Limb (tissue), 2 donors: ENCODE measurements at regions not wholly inside any gene's neighbourhood (a gene's known extent, or its start where the extent isn't known, plus 50 kb on each side); places are given as distances from the start of the nearest gene placed in this dataset.

Experiments
- DNase-seq, 2 donors: peaks; one replicate each; pipeline ENCODE4 v3.0.0-alpha.2; 2016; ENCODE audit errors: extremely low spot score in 2 of 2

DNA sequence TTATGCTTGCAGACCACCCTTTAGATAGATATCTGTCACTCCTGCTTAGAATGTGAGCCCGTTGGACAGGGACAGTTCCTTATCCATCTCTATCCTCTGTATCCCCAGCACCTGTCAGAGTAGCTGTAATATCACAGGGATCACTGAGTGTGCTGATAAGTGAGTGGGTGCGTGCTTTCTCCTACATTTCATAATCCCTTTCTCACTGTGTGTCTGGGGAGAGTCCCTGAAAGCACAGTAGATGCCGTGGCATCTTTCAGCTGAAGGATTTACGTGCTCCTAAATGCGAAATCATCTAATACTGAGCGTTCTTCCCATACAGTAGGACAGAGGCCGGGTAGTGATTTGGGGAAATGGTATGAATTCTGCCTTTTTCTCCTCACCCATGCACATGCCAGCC lies 198.9 kb upstream of the SASH1 start:
- no peak for DNase-seq

DNA sequence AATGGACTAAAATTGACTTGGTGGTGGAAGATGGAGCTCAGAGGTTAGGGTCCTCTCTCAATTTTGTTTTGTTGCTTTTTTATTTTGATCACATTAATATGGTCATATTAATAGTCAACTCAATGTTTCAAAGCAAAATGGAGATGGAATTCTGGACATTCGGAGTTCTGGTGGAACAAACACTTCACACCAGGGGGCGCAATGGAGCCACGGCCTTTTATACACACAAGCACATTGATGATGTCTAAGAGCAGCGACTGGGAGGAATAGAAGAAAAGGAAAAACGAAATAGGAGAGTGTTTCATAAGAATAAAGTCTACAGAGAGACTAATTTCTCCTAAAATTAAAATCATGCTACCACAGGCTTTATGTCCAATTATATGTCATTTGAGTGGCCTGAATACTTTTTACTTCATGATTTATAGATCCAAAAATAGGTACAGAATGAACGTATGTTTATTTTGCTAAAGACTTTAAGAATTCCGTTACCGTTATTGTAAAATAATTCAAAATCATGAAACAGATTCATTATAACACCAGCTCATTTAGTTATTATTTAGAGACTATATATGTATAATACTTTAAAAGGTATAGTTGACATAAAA lies 197.6 kb upstream of the SASH1 start:
- DNase-seq = peak; percentile 69 to 76

DNA sequence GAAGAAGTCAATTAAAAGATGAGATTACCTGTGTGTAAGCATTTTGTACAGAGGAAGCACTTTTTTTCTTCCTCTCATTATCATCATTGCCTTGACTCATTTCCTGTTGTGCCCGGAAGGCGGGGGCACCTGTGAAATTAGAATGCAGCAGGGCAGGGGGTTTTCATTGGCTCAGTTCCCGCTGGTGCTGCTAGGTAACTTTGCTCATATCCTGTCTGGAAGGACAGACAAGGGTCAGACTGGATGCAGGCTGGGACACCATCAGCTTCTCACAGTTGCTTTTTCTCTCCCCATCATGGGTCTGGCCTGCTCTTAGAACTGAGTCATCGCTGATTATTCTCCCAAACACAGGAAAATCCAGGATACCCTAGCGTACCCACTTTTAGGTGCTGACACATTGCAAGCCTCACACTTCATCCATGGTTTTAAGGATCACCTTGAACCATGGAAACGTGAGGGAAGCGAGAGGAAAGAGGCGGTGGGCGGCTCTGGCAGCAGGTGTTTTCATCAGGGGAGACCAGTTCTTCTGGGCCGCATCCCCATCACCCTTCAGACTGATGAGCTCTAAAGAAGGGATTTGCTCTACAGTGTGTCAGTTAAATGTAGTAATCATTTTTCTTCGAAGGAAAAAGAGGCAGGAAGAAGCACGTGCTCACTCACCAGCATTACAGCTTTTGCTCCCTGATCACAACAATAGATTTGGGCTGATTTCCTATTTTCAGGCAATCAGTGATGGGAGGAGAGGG lies 195.7 kb upstream of the SASH1 start:
- DNase-seq = no peak

DNA sequence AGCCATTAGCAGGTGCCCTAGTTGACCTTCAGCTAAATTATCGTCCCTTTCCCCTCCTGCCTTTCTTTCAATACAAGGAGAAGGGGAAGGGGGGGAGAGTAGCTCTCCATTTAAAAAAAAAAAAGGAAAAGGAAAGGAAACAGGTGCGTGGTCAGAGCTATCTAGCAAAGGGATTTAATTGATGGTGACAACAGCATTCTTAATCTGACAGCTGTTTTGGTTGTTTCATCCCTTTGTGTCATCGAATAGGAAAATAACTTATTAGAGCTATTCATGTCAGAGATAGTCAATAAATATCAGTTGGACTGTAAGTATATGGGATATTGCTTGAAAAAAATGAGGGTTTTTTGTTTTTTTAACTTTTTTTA lies 195.2 kb upstream of the SASH1 start:
- no peak for DNase-seq

DNA sequence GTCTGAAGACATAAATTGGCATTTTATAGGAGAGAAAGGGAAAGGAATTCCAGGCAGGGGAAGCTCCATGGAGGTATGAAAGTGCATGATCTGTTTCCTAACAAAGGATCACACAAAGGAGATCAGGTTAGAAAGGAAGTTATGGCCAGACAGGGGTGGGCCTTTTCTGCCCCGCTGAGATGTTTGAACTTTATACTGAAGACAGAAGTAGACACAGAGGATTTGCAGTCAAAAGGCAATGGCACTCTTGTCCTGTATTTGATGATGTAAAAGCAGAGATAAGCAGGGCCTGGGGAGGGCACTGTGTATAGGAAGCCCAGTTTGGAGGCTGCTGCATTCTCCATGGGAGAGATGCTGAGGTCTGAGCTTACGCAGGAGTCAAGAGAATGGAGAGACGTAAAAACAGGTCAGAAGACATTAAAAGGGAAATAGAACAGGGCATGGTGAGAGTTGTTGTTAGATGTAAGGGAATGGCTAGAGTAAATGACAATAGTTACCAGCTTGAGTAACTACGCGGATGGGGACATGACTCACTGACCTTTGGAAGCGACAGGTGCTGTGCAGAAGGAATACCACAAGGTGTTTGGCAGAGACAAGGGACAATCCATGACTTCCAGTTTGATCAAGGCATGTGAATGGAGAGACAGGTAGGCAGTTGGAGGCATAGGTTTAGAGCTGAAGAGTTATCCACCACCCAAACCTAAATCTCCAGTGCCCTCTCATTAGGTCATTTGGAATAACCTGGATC lies 190.6 kb upstream of the SASH1 start:
- DNase-seq = no peak

DNA sequence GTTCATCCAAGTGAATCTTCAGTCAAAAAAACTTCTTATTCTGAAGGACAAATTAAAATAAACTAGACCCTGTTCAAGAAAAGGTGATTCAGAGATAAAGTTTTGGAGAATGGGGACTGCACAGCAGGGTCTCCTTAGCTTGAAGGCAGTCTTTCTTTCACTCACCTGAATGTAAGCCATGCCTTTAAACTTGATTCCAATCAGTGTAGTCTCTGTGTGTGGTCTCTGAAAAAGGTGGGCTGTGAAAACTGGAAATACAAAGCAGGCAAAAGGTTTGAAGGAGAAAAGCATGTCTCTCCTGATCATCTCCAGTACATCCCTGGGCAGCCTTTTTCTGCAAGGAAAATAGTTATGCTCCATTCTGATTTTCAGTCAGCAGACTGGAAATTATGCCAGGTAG lies 188.0 kb upstream of the SASH1 start:
- DNase-seq = no peak

DNA sequence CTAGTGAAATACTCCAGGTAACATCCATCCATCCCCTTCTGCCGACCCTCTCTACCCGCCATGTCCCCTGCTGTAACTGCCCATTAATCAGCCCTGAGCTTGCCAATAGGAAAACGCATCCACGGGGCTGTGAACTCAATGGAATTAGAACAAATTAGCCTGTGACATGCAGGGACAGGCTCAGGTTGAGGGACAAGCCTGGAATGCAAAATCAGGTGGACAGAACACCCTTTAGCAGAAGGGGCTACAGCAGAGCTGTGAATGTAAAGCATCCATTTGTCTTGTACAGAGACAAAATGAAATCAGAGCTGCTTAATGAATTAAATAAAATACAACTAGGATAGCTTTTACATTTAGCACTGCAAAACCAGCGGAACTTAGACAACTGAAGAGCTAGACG lies 187.3 kb upstream of the SASH1 start:
- no peak for DNase-seq

DNA sequence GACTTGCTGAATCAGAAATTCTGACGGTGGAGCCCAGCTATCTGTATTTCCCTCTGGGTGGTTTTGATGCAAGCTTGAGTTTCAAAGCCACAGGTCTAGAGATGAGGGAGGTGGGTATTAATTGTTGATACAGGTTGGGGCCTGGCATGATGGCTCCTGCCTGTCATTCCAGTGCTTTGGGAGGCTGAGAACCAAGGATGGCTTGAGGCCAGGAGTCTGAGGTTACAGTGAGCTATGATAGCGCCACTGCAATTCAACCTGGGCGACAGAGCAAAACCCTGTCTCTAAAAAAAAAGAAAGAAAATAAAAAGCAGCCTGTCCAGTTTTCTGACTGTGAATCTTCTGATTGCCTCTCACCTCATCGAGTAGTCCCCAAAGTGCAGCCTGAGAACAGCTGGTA lies 184.8 kb upstream of the SASH1 start:
- DNase-seq = no peak

DNA sequence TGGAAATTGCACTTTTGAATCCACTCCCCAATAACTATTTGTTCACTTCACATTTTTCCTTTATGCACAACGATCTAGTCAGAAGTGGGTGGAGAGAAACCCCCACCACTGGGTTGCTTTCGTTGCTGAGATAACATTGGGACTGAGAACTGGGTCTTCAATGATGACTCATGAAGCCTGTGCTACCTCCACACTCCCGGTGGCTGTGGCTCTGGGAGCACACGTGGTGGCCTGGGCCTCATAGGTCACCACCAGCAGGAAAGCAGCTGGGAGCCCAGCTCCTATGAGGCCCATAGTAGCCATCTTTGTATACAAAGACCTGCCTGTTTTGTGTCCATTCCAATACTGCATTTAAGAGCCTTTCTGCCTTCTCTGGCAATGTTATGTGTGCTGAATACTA lies 178.0 kb upstream of the SASH1 start:
- DNase-seq = no peak

DNA sequence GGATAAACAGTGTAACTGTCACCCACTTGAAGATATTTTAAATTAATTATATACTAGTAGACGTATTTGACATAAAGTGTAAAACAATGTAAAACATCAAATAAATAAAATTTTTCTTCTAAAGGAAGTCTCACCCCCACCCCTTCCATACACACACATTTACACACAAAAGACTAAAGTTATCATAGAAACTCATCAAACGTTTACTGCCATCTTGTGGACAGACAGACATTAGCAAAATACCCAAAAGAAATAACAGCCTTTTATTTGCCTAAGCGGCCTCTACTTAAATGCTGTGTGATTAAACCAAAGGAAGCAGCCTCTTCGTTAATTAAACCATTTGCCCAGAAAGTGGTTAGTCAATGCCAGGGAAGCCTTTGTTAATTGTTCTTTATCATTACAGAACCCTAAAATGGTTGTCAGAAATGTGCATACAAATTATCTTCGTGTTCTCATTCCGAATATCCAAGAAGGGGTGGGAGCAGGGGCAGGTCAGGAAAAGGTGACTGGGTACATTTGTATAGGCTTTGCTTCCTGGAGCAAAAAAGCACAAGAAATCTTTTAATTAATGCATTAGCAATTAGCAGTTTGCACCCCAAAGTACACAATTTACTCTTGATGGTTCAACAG lies 176.2 kb upstream of the SASH1 start:
- peak in 1 of 2 donors; percentile 80 for DNase-seq

DNA sequence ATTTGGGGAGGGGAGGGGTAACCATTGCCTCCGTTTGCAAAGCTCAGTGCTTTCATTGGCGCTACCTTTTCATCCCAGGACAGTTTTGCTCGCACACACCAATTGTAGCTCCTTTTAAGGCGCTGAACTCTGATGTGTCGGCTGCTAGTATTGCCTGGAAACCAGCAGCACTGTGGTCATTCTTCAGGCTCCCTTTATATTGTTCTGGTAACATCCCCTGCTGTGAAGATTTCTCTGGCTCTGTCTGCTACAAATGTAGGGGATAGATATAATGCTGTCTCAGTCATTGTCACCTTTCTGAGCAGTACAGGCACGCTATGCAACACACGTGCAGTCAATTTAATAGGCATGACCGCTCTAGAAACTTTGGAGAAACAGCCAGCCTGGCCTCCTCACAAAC lies 172.9 kb upstream of the SASH1 start:
- no peak for DNase-seq

DNA sequence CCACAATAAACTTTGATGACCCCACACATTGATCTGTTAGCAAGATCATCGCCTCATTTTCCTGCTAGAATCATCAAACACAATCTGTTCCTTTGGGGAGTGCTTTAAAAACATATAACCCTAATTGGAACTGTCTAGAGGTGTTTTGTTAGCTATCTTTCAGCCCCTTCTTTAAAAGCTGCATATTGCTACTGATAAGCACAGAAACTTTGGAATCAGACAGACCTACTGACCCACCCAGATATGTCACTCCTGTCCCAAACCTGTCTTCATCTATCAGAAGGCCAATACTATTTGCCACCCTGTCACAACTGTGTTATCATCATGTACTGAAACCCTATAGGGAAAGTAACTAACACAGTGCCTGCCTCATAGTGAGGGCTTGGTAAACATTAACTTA lies 172.4 kb upstream of the SASH1 start:
- no peak for DNase-seq

DNA sequence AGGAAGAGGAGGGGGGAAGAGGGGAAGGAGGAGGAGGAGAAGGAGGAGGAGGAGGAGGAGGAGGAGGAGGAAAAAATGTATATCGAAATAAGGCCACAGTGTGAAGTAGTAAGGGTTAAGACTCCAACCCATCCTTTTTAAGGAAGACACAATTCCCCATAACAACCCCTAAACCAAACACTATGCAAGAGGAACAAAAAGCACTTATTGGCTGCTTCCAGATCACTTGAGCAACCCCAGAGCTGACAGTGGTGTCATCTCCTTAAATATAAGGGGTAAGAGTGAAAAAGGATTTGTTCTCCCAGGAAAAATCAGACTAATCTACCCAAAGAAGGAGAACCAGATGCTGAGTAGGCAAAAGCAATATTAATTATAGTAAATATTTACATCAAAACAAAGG lies 169.1 kb upstream of the SASH1 start:
- DNase-seq = no peak

DNA sequence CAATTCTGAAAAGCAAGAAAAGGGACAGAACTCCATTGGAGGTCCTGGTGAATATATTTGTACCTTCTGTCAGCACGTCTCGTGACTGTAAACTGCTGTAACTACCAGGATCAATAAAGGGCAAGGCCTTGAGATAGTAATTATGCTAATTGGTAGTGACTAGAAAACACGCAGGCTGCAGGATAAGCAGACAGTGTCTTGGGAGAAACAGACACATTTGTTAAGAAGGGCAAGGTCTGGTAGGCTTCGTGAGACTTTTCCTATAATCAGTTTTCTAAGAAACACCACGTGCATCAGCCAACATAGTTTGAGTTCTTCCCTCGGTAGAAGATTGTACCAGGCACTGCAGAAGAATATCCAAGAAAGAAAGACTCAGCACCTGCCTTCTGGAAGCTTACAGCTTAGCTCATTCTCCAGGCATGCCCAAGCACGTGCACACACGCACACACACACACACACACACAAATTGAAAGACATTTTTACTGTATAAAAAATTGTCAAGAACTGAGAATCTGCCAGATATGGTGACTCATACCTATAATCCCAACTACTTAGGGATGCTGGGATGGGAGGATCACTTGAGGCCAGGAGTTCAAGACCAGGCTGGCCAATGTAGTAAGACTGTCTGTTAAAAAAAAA lies 167.0 kb upstream of the SASH1 start:
- no peak for DNase-seq

DNA sequence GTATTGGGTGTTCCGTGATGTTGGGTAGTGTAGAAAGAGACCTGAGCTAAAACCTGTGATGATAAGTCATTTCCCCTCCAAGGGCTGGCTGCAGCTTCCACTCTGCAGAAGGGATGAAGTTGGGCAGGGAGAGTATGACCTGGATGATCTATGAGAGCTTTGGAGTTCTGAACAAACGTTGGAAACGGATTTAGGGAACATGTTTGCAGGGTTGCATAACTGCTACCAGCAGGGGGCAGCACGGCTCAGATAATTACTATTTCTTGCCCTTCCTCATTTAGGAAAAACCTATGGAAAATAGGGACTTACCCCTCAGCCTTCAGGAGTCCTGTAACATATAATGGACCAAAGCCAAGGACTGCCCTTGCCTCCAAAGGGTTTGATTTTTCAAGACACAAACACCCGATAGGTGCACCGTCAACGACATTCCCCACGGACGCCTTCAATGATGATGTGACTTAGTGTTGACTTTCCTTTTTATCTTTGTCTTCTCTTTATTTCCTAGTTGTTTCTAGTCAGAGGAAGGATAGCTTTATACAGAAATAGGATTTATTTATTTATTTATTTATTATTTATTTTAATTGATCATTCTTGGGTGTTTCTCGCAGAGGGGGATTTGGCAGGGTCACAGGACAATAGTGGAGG lies 164.9 kb upstream of the SASH1 start:
- peak; percentile 38 to 45 for DNase-seq

DNA sequence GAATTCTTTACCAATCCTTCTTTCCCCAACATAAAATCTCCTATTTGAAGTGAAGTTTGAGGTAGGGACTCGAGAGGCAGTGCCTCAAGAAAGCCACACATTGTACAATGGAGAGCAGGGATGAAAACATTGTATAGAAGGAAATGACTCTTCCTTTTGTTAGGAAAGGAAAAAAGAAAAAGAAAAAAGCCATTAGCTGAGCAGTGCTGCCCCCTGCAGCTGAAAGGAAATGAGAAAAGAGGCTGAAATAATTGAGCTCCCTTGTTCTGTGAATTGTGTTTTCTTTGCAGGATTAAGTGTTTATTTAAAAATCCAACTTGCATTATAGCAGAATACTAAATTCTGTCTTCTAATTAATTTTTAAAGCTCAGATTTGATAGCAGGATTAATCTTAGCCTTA lies 162.9 kb upstream of the SASH1 start:
- DNase-seq = no peak

DNA sequence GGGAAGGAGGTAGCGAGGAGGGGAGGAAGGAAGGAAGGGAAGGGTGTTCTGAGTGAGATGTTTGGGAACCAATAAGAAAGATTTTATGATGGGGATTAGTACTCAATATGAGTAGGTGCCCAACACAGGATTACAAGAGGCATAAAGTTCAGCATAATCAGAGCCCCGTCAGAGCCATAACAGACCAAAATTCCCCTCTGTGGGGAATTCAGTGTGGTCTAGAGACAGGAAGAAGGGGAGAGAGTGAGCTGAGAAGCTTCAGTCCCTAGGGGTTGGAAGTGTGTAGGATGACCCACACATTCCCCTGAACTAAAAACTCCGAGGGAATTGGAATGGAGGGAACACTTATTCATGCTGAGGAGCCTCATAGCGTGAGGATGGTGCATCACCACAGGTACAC lies 160.3 kb upstream of the SASH1 start:
- DNase-seq = no peak

DNA sequence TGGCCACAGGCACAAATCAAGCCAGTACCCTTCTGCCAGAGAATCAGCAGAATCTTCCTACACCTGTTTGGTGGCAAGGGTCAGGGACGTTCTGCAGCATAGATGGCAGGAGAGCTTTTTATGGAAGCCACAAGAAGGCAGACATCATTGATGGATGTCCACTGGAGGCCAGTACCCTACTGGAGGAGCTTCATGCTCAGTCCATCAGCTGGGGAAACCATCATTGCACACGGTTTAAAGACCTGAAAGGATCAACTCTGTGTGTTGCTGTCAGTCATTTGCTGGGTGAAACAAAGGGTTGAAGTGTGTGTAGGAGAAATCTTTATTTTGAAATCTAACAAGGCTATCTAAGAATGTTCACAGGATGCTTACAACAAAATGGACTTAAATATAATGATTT lies 158.9 kb upstream of the SASH1 start:
- DNase-seq = no peak

DNA sequence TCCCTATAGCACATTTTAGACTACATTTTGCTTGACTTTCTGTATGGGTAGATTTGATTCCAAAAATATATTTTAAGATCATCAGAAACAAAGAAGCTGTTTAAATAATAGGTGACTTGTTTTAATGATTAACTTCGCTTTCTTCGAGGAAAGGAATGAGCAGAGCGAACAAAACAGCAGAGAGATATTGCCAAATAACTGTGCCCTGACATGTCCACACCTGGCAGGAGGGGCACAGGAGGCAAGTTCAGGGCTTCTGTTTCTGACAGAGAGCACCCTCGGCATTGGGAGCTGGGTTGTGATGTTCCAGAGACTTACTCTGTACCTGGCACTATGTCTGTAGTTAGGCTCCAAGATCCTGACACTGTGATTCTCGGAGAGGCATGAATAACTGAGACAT lies 155.7 kb upstream of the SASH1 start:
- DNase-seq = no peak

DNA sequence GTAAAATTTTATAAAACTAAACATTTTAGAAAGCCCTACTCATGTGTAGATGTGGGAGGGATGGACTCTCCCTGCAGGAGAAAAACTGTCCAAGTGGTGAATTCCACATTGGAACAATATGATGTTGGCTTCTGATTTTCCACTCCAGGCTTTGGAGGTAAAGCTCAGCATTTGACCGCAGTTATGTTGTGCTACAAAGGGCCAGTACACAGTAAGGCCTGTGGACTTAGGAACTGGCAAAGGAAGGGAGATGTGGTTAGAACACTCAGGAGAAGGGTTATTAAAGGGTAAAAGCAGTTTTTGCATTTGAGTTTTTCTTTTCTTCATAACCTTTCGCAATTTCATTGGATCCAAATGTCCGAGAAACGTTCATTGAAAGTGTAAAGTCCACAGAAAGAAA lies 150.3 kb upstream of the SASH1 start:
- no peak for DNase-seq

DNA sequence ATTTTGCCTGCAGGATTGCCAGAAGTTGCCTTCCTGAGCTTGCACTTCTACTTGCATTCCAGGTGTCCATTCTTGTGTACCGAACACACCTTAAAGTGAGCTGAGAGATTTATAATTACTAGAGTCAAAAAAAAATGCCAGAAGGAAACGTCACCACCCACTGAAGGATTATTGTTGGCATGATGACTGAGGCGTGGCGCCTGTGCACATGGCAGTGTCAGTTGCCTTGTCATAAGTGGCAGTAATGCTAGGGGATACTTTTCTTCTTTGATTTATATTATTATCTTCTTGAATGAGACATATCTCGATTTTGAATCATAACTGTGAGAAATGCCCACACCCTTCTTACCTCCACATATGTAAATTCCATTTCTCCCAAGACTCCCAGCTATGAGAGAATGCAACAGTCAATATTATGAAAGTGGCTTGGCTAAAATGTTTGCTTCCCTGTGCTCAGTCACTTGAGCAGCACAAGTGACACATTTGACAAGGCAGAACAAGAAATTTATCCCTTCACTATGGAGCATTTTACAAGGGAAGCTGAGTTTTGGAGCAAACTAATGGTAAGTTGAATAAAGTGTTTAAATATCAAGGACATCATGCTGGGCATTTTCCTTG lies 149.5 kb upstream of the SASH1 start:
- no peak for DNase-seq
